ENCODE measurements at regions not wholly inside any gene's neighbourhood (a gene's known extent, or its start where the extent isn't known, plus 50 kb on each side); places are given as distances from the start of the nearest gene placed in this dataset.

DNA sequence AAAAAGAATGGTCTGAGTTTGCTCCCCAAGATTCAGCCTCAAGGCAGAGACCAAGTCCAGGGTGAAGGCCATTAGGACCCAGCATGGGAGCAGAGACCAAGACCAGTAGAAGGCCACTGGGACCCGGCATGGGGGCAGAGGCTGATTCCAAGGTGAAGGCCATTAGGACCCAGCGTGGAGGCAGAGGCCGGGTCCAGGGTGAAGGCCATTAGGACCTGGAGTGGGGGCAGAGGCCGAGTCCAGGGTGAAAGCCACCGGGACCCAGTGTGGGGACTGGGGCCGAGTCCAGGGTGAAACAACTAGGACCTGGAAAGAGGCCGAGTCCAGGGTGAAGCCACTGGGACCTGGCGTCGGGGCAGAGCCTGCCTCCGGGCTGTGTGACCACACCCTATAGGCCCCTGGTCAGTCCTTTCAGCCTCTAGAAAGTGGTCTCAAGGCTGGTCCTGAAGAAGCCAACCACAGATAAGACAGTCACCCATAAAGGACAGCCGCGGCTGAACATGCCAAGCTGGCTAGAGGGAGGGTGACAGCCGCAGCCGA is 113.8 kb upstream of the SALL3 start:
- H3K27ac Mint-ChIP-seq: no peak overlapping the region

DNA sequence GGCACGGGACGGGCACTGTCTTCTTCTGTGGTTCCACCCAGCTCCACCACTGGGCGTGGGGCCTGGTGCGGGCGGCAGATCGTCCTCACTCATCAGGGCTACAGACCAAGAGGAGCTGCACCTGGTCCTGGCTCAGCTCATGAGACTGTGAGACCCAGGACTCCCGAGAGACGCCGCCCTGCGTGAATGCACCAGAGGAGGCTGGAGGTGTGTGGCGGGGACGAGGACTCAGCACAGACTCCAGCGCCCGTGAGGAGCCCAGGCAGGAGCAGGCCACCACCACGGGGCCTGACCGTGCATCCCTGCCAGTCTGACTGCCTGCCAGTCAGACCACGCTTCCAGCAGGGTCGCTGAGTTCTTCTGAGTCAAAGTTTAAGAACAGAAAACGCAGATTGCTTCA is 112.5 kb upstream of the SALL3 start:
- intact Hi-C loops (cut with micrococcal nuclease): no loop called here
- Histone ChIP-seq H3K9me3 (ENCODE audit: control insufficient read depth in 2 of 3, low read length in 3 of 3) (no peaks in the 10 kb centered on the region), H3K4me3 (ENCODE audit: low read length) (no peak overlapping the region), H3K27me3 (ENCODE audit: control insufficient read depth in 2 of 2, insufficient read depth in 2 of 2, low read length in 2 of 2) (no peaks in the 10 kb centered on the region), H3K36me3 (ENCODE audit: control insufficient read depth in 2 of 3, insufficient read depth in 3 of 3, low read length in 3 of 3) (no peaks in the 10 kb centered on the region), H3K4me1 (ENCODE audit: control insufficient read depth in 2 of 2, insufficient read depth in 2 of 2, low read length in 2 of 2) (no peaks in the 10 kb centered on the region), H3K27ac (ENCODE audit: low read depth, low read length) (no peak overlapping the region)
- H3K27me3 Mint-ChIP-seq: peaks cover 0 to 24% (median 10%) of the 10 kb centered on the region in 5 donors
- CTCF ChIA-PET: no interaction called here
- H3K4me1 Mint-ChIP-seq: no peaks in the 10 kb centered on the region
- H3K9me3 Mint-ChIP-seq: no peaks in the 10 kb centered on the region
- H3K36me3 Mint-ChIP-seq: no peaks in the 10 kb centered on the region
- H3K4me3 Mint-ChIP-seq: no peak overlapping the region
- ATAC-seq (no peak), DNase-seq (no peak)
- no peak overlapping the region for H3K27ac Mint-ChIP-seq
- POLR2A ChIA-PET: no interaction called here

More for the DNA sequence above, 113.8 kb upstream of the SALL3 start:
- Histone ChIP-seq H3K27ac (ENCODE audit: low read depth, low read length) (no peak overlapping the region), H3K27me3 (ENCODE audit: control insufficient read depth in 2 of 2, insufficient read depth in 2 of 2, low read length in 2 of 2) (no peaks in the 10 kb centered on the region), H3K9me3 (ENCODE audit: control insufficient read depth in 2 of 3, low read length in 3 of 3) (no peaks in the 10 kb centered on the region), H3K4me3 (ENCODE audit: low read length) (no peak overlapping the region), H3K4me1 (ENCODE audit: control insufficient read depth in 2 of 2, insufficient read depth in 2 of 2, low read length in 2 of 2) (no peaks in the 10 kb centered on the region), H3K36me3 (ENCODE audit: control insufficient read depth in 2 of 3, insufficient read depth in 3 of 3, low read length in 3 of 3) (no peaks in the 10 kb centered on the region)
- Mint-ChIP-seq H3K36me3 (no peaks in the 10 kb centered on the region), H3K27me3 (peaks cover 0 to 34% (median 14%) of the 10 kb centered on the region in 5 donors), H3K4me3 (no peak overlapping the region), H3K9me3 (no peaks in the 10 kb centered on the region), H3K4me1 (no peaks in the 10 kb centered on the region)
- DNase-seq (no peak), ATAC-seq (no peak)
- ChIA-PET CTCF (no interaction called here), POLR2A (no interaction called here)
- intact Hi-C loops (cut with micrococcal nuclease): no loop called here

DNA sequence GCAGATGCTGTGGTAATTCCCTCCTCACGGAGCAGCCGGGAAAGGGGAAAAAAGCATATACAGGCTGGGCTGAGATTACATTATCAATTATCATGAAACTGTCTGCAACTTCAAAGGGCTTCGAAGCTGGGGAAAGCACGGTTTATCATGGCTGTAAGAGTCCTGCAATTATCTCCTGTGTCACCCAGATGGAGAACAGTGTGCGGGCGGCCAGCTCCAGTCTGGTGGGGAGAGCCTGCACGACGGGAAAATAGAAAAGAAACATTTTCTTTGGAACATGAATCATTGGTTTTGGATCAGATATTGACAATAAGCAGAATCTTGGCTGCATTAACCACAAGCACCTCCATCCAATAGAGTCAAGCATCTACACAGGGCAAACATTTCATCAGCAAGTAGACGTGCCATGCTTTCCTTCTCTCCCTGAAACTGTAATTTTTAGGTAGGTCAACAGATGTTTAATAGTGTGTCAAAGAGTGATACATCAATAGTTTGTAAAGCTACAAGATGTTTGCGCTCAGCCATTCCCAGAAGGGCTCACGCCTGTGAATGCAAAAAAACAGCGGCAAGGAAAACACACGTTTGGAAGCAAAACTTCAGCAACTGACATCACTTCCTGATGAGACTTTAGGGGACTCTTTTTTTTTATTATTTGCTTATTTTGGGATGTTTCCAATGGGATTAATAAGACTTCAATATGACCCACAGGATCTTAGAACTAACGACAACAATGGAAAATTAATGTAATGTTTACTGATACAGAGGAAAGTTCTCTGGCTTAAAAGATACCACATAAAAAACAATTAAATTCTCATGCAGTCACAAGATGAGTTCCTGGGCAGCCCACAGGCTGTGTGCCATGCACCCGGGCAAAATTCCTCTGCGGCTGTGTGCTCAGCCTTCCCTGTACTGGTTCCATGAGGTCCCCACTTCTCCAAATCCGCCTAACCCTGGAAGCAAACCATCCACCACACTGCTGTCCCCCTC is 111.0 kb upstream of the SALL3 start:
- Histone ChIP-seq H3K9me3 (ENCODE audit: control insufficient read depth in 2 of 3, low read length in 3 of 3) (no peaks in the 10 kb centered on the region), H3K27ac (ENCODE audit: low read depth, low read length) (no peak overlapping the region), H3K4me3 (ENCODE audit: low read length) (no peak overlapping the region), H3K27me3 (ENCODE audit: control insufficient read depth in 2 of 2, insufficient read depth in 2 of 2, low read length in 2 of 2) (no peaks in the 10 kb centered on the region), H3K4me1 (ENCODE audit: control insufficient read depth in 2 of 2, insufficient read depth in 2 of 2, low read length in 2 of 2) (no peaks in the 10 kb centered on the region), H3K36me3 (ENCODE audit: control insufficient read depth in 2 of 3, insufficient read depth in 3 of 3, low read length in 3 of 3) (no peaks in the 10 kb centered on the region)
- H3K4me3 Mint-ChIP-seq: no peak overlapping the region
- POLR2A ChIA-PET: no interaction called here
- H3K27me3 Mint-ChIP-seq: peaks cover 2 to 12% (median 4%) of the 10 kb centered on the region in 5 donors
- no peak for DNase-seq
- intact Hi-C loops (cut with micrococcal nuclease): no loop called here
- CTCF ChIA-PET: no interaction called here
- H3K36me3 Mint-ChIP-seq: no peaks in the 10 kb centered on the region
- H3K4me1 Mint-ChIP-seq: no peaks in the 10 kb centered on the region
- H3K27ac Mint-ChIP-seq: no peak overlapping the region
- ATAC-seq: no peak
- H3K9me3 Mint-ChIP-seq: no peaks in the 10 kb centered on the region

DNA sequence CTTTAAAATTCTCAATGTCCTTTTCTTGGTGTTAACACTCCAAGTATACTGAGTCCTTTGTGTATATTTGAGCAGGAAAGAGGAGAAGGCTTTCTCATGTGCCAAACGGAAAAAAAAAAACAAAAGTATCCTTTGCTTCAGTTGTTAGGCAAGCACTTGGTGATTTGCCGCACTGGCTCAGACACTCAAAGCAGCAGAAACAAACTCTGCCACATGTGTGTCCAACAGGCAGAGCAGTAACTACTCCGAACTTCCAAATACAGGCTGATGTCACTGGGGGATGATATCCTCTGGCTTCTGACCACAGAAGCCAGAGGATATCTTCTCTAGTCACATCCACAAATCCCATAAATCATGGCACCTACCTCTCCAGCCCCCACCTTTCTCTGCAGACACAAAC is 108.0 kb upstream of the SALL3 start:
- no peaks in the 10 kb centered on the region for H3K9me3 ChIP-seq (ENCODE audit: control insufficient read depth in 2 of 3, low read length in 3 of 3)
- no peaks in the 10 kb centered on the region for H3K36me3 Mint-ChIP-seq
- no peaks in the 10 kb centered on the region for H3K4me1 ChIP-seq (ENCODE audit: control insufficient read depth in 2 of 2, insufficient read depth in 2 of 2, low read length in 2 of 2)
- no peak overlapping the region for H3K4me3 Mint-ChIP-seq
- no peak overlapping the region for H3K4me3 ChIP-seq (ENCODE audit: low read length)
- H3K9me3 Mint-ChIP-seq: peaks cover 0 to 2% (median 0%) of the 10 kb centered on the region in 11 donors
- ATAC-seq (no peak), DNase-seq (no peak)
- peaks cover 0 to 1% (median 0%) of the 10 kb centered on the region in 7 donors for H3K4me1 Mint-ChIP-seq
- H3K36me3 ChIP-seq (ENCODE audit: control insufficient read depth in 2 of 3, insufficient read depth in 3 of 3, low read length in 3 of 3): no peaks in the 10 kb centered on the region
- ChIA-PET POLR2A (no interaction called here), CTCF (no interaction called here)
- H3K27ac Mint-ChIP-seq: no peak overlapping the region
- H3K27ac ChIP-seq (ENCODE audit: low read depth, low read length): no peak overlapping the region
- intact Hi-C loops (cut with micrococcal nuclease): no loop called here
- peaks cover 0 to 10% (median 6%) of the 10 kb centered on the region in 5 donors for H3K27me3 Mint-ChIP-seq
- no peaks in the 10 kb centered on the region for H3K27me3 ChIP-seq (ENCODE audit: control insufficient read depth in 2 of 2, insufficient read depth in 2 of 2, low read length in 2 of 2)

DNA sequence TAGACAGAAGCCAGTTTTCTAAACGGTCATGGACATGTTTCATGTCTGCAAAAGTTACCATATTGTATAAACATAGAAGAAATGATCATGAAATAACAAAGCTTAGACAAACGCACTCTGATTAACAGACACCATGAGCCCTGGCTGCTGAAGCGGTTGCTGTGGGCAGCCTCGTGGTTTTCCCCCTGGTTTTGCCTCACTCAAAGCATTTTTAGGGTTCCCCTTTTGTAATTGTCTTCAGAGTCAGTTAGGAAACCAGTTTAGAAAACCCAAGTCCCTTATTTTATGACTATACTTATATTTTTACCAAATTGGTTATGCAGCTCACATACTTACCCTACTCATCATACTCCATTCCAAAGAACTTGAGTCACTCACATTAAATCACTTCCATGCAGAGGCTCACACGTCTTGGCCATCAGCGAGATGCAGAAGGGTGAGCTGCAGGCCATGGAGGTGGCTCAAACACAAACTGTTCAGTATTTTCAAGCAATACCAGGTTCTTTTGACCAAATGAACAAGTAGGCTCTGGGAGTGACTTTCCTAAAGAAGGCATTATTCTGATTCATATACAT is 105.6 kb upstream of the SALL3 start:
- Histone ChIP-seq H3K27ac (ENCODE audit: low read depth, low read length) (no peak overlapping the region), H3K4me3 (ENCODE audit: low read length) (no peak overlapping the region), H3K4me1 (ENCODE audit: control insufficient read depth in 2 of 2, insufficient read depth in 2 of 2, low read length in 2 of 2) (no peaks in the 10 kb centered on the region), H3K27me3 (ENCODE audit: control insufficient read depth in 2 of 2, insufficient read depth in 2 of 2, low read length in 2 of 2) (no peaks in the 10 kb centered on the region), H3K9me3 (ENCODE audit: control insufficient read depth in 2 of 3, low read length in 3 of 3) (no peaks in the 10 kb centered on the region), H3K36me3 (ENCODE audit: control insufficient read depth in 2 of 3, insufficient read depth in 3 of 3, low read length in 3 of 3) (no peaks in the 10 kb centered on the region)
- Mint-ChIP-seq H3K36me3 (no peaks in the 10 kb centered on the region), H3K4me1 (peaks cover 0 to 1% (median 0%) of the 10 kb centered on the region in 7 donors), H3K4me3 (no peak overlapping the region), H3K9me3 (peaks cover 0 to 2% (median 0%) of the 10 kb centered on the region in 11 donors), H3K27me3 (peaks cover 4 to 20% (median 9%) of the 10 kb centered on the region in 5 donors), H3K27ac (no peak overlapping the region)
- DNase-seq: no peak
- intact Hi-C loops (cut with micrococcal nuclease): no loop called here
- CTCF ChIA-PET: no interaction called here
- no peak for ATAC-seq
- POLR2A ChIA-PET: no interaction called here

DNA sequence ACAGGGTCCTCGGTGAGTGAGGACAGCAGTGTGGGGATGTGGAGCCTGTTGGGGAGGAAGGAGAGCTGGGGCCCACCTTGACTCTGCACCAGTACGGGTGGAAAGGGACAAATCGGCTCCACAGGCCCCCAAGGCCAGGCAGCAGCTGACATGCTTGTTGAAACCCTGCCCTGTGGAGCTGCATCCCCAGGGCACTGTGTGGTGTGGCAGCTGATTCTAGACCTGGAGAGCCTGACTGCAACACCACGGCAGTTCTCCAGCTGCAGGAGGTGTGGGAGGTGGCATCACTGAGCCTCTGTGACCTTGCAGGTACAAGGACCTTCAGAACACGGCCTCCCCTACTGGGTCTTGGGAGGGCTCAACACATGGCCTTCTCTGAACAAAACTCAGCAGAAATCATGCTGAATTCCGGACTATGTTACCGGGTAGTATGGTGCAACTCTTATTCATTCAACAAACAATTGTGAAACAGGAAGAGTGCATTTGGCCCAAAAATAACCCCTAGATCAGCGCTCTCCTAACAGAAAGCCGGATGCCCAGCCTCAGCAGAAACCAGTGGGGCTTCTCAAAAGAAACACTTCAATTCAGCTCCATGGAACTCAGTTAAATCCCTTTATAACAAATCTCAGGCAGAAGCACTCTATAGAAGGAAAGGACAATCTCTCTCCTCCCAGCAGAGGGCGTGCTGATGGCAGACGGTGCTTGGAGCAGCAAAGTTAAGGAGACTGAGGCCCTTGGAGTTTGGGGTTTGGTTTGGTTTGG is 104.4 kb upstream of the SALL3 start:
- POLR2A ChIA-PET: no interaction called here
- intact Hi-C loops (cut with micrococcal nuclease): loop anchor here in 1 of 2 donors (5.0 kb wide), 1 partner anchor 767 kb away; no protein-coding TSS in a partner anchor
- H3K27ac Mint-ChIP-seq: no peak overlapping the region

More for the DNA sequence above, 104.4 kb upstream of the SALL3 start:
- H3K9me3 Mint-ChIP-seq: peaks cover 0 to 4% (median 0%) of the 10 kb centered on the region in 11 donors
- no peak overlapping the region for H3K4me3 Mint-ChIP-seq
- Histone ChIP-seq H3K27ac (ENCODE audit: low read depth, low read length) (no peak overlapping the region), H3K4me3 (ENCODE audit: low read length) (no peak overlapping the region), H3K9me3 (ENCODE audit: control insufficient read depth in 2 of 3, low read length in 3 of 3) (no peaks in the 10 kb centered on the region), H3K36me3 (ENCODE audit: control insufficient read depth in 2 of 3, insufficient read depth in 3 of 3, low read length in 3 of 3) (no peaks in the 10 kb centered on the region), H3K27me3 (ENCODE audit: control insufficient read depth in 2 of 2, insufficient read depth in 2 of 2, low read length in 2 of 2) (no peaks in the 10 kb centered on the region), H3K4me1 (ENCODE audit: control insufficient read depth in 2 of 2, insufficient read depth in 2 of 2, low read length in 2 of 2) (no peaks in the 10 kb centered on the region)
- peaks cover 0 to 1% (median 0%) of the 10 kb centered on the region in 7 donors for H3K4me1 Mint-ChIP-seq
- ATAC-seq (peak; percentile 24), DNase-seq (peak in 3 of 9 donors; percentile 1 to 30 (median 9))
- H3K36me3 Mint-ChIP-seq: no peaks in the 10 kb centered on the region
- H3K27me3 Mint-ChIP-seq: peaks cover 4 to 24% (median 15%) of the 10 kb centered on the region in 5 donors
- CTCF ChIA-PET: interaction anchor here (0.6 kb wide), 1 partner anchor 381 kb away, joined by 3 read pairs; no protein-coding TSS in a partner anchor
